Common myeloid progenitor, CD34-positive (primary cell): ENCODE measurements at regions not wholly inside any gene's neighbourhood (a gene's known extent, or its start where the extent isn't known, plus 50 kb on each side); places are given as distances from the start of the nearest gene placed in this dataset.
A peak's percentile ranks its signal among the peaks of the same experiment; 100 is the strongest.

ENCODE experiments used
- CTCF ChIA-PET: fragments of 350-600 bp; sonication (Branson Sonifier 250); formaldehyde crosslinking; loops from one replicate; lab custom pipeline; 2021; ENCODE audit warnings: antibody characterized with exemption; lab: Charles Lee
- POLR2A ChIA-PET: fragments of 350-600 bp; sonication (Branson Sonifier 250); formaldehyde crosslinking; loops from one replicate; lab custom pipeline; 2021; ENCODE audit warnings: antibody characterized with exemption; lab: Charles Lee
- DNase-seq, 3 donors: peaks; one replicate each; pipeline versions ENCODE4 v3.0.0 to v3.0.0-alpha.2; 2013
- H3K27ac ChIP-seq, 2 experiments: 1 replicate in 1 of 2; 2 replicates in 1 of 2; pipeline ENCODE4 v1.7.0; 2013; ENCODE audit warnings: inconsistent platforms in 2 of 2, low read length in 2 of 2, mild to moderate bottlenecking in 2 of 2, low read depth in 1 of 2, moderate library complexity in 1 of 2; ENCODE audit not compliant: severe bottlenecking in 2 of 2, insufficient read depth in 1 of 2, poor library complexity in 1 of 2
- H3K27me3 ChIP-seq, 5 experiments: replicated peaks in 2 of 5; 1 replicate in 3 of 5; 2 replicates in 2 of 5; pipeline versions ENCODE4 v1.6.1 to v1.7.0; 2013; ENCODE audit warnings: low read length in 4 of 5, mild to moderate bottlenecking in 2 of 5, moderate library complexity in 2 of 5, inconsistent platforms in 1 of 5; ENCODE audit not compliant: insufficient read depth in 5 of 5, control insufficient read depth in 4 of 5
- H3K36me3 ChIP-seq, 4 experiments: 1 replicate in 2 of 4; 2 replicates in 2 of 4; pipeline versions ENCODE4 v1.6.1 to v1.7.0; 2013; ENCODE audit warnings: low read length in 3 of 4, control low read depth in 1 of 4, mild to moderate bottlenecking in 1 of 4; ENCODE audit not compliant: control insufficient read depth in 4 of 4, insufficient read depth in 4 of 4
- H3K4me1 ChIP-seq, 4 experiments: 1 replicate in 3 of 4; 2 replicates in 1 of 4; pipeline versions ENCODE4 v1.6.1 to v1.7.1; 2013; ENCODE audit warnings: low read length in 3 of 4, mild to moderate bottlenecking in 3 of 4, control low read depth in 1 of 4, inconsistent platforms in 1 of 4, moderate library complexity in 1 of 4; ENCODE audit not compliant: control insufficient read depth in 4 of 4, insufficient read depth in 4 of 4; ENCODE audit errors: control extremely low read depth in 1 of 4
- H3K4me3 ChIP-seq, 7 experiments: 1 replicate in 4 of 7; 2 replicates in 3 of 7; pipeline versions ENCODE4 v1.5.1 to v1.7.0; 2013; ENCODE audit warnings: mild to moderate bottlenecking in 7 of 7, low read length in 6 of 7, moderate library complexity in 6 of 7, inconsistent platforms in 2 of 7, low read depth in 2 of 7, control low read depth in 1 of 7; ENCODE audit not compliant: insufficient read depth in 4 of 7, control insufficient read depth in 1 of 7; ENCODE audit errors: extremely low read depth in 1 of 7
- H3K9me3 ChIP-seq, 5 experiments: 1 replicate in 4 of 5; 2 replicates in 1 of 5; pipeline versions ENCODE4 v1.6.1 to v1.7.1; 2013; ENCODE audit warnings: low read length in 4 of 5, mild to moderate bottlenecking in 2 of 5, inconsistent platforms in 1 of 5, low read depth in 1 of 5, moderate library complexity in 1 of 5; ENCODE audit not compliant: control insufficient read depth in 4 of 5, insufficient read depth in 2 of 5; ENCODE audit errors: control extremely low read depth in 1 of 5
- WGBS: methylation state at CpG from one replicate; pipeline ENCODE4 v1.1.5; 2013; ENCODE audit not compliant: insufficient coverage; 5-methylcytosine and 5-hydroxymethylcytosine counted together

DNA sequence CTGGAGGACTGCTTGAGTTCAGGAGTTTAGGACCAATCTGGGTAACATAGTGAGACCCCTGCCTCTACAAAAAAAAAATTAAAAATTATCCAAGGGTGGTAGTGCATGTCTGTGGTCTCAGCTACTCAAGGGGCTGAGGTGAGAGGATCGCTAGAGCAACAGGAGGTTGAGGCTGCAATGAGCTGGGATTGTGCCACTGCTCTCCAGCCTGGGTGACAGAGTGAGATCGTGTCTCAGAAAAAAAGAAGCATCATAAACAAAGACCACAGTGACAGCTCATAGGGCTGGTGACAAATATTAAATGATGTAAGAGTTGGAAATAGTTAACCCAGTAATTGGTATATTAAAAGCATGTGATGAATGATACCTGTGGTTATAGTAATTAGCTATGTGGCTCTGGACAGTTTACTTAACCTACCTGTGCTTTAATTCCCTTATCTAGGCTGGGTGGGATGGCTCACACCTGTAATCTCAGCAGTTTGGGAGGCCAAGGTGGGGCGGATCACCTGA lies 68.0 kb downstream of the GSC start:
- Histone ChIP-seq H3K4me1 (no peaks in the 10 kb centered on the region), H3K27ac (no peak overlapping the region), H3K4me3 (no peak overlapping the region), H3K9me3 (no peaks in the 10 kb centered on the region), H3K27me3 (peaks cover 0 to 9% (median 0%) of the 10 kb centered on the region in 5 experiments), H3K36me3 (no peaks in the 10 kb centered on the region)
- DNase-seq, result no peak
- ChIA-PET CTCF (interaction anchor here (0.6 kb wide), 1 partner anchor 1574 kb away, joined by 3 read pairs; no protein-coding TSS in a partner anchor), POLR2A (no interaction called here)
- 86% methylated on average over 2 of the region's 3 CpGs for WGBS

- no peak overlapping the region for H3K27ac ChIP-seq
- H3K27me3 ChIP-seq, result peaks cover 0 to 9% (median 0%) of the 10 kb centered on the region in 5 experiments
- H3K9me3 ChIP-seq, result no peaks in the 10 kb centered on the region
- ChIA-PET POLR2A (no interaction called here), CTCF (no interaction called here)
- no peak for DNase-seq
- no peak overlapping the region for H3K4me3 ChIP-seq
- H3K4me1 ChIP-seq, result no peaks in the 10 kb centered on the region
- WGBS, result 59% methylated on average over 8 of the region's 8 CpGs
- H3K36me3 ChIP-seq, result no peaks in the 10 kb centered on the region
These were observed 69.6 kb downstream of the GSC start for GRCh38 chr14:94700336-94700735.

DNA sequence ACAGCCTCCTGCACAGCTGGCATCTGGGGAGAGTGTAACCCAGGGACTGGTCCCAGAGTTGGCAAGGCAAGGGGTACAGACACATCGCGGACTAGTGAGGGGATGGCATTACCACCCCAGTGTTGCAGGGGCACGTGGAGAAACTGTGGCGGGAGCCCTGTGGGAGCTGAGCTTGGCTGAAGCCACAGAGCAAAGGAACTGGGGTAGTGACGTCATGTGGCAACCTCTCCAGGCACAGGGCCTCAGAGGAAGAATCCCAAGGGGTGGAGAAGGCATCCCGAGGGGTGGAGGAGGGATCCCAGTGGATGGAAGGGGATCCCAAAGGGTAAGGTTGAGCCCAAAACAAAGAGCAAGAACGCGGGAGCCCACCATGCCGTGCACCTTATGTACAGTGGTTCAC lies 70.1 kb downstream of the GSC start:
- WGBS, result 63% methylated on average over 9 of the region's 9 CpGs
- CTCF ChIA-PET, result no interaction called here

DNA sequence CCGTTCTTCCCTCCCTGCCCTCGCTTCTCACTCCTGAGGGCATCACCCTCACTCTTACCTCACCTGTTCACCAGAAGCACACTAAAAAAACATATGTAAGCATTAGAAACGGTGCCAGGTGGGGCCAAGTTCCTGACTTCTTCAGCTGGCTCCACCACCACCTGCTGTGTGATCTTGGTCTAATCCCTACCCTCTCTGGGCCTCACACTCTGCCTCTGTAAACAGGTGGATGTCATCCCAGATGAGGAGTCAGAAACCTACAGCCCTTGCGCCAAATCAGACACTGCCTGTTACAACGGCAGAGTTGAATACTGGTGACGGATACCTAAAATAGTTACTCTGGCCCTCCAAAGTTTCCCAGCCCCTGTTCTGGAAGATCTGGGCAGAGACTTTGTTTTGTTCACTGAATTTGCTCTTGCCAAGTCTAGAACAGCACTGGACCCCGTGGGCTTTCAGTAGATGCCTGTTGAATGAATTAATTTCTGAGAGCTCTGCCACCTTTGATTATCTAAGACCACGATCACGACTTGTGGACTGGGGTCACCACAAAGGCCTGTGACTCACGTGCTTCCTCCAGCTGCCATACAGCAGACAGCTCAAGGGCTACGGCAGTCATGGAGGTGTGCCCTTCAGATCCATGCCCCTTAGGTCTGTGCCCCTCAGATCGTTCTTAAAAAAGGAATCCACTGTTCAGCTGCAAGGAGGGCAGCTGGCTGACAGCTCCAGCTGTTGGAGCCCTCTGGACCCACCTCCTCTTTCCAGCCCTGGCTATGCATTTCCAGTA lies 71.9 kb downstream of the GSC start:
- H3K9me3 ChIP-seq, result no peaks in the 10 kb centered on the region
- H3K4me1 ChIP-seq, result no peaks in the 10 kb centered on the region
- CTCF ChIA-PET, result interaction anchor here (0.6 to 1.9 kb wide), 3 partner anchors 8 to 665 kb away, joined by 3 to 7 read pairs (median 3); no protein-coding TSS in a partner anchor
- peaks cover 0 to 9% (median 0%) of the 10 kb centered on the region in 5 experiments for H3K27me3 ChIP-seq
- POLR2A ChIA-PET, result no interaction called here
- 54% methylated on average over 12 of the region's 12 CpGs for WGBS
- no peaks in the 10 kb centered on the region for H3K36me3 ChIP-seq
- DNase-seq, result peak; percentile 18 to 59 (median 55)
- H3K27ac ChIP-seq, result no peak overlapping the region
- H3K4me3 ChIP-seq, result no peak overlapping the region

More for the DNA sequence above, 70.1 kb downstream of the GSC start:
- no peak overlapping the region for H3K4me3 ChIP-seq
- no peak for DNase-seq
- H3K27ac ChIP-seq, result no peak overlapping the region
- no peaks in the 10 kb centered on the region for H3K4me1 ChIP-seq
- POLR2A ChIA-PET, result no interaction called here
- no peaks in the 10 kb centered on the region for H3K36me3 ChIP-seq
- H3K9me3 ChIP-seq, result no peaks in the 10 kb centered on the region
- H3K27me3 ChIP-seq, result peaks cover 0 to 9% (median 0%) of the 10 kb centered on the region in 5 experiments

DNA sequence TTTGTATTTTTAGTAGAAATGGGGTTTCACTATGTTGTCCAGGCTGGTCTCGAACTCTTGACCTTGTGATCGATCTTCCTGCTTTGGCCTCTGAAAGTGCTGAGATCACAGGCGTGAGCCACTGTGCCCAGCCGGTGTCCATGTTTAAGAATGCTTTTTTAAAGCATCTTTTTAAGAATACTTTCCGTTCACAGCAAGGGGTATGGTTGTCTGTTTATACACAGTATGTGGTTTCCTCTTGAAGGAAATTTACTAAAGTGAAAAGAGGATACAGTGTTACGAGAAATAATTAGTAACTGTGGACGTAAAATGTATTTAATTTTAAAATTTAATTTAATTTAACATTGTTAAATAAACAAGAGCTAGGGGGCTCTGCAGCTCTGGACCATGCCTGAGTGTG lies 73.4 kb downstream of the GSC start:
- POLR2A ChIA-PET, result no interaction called here
- CTCF ChIA-PET, result no interaction called here
- no peak for DNase-seq
- Histone ChIP-seq H3K4me1 (no peaks in the 10 kb centered on the region), H3K36me3 (no peaks in the 10 kb centered on the region), H3K9me3 (no peaks in the 10 kb centered on the region), H3K27me3 (peaks cover 0 to 10% (median 0%) of the 10 kb centered on the region in 5 experiments), H3K27ac (no peak overlapping the region), H3K4me3 (no peak overlapping the region)
- 100% methylated on average over 2 of the region's 7 CpGs for WGBS

DNA sequence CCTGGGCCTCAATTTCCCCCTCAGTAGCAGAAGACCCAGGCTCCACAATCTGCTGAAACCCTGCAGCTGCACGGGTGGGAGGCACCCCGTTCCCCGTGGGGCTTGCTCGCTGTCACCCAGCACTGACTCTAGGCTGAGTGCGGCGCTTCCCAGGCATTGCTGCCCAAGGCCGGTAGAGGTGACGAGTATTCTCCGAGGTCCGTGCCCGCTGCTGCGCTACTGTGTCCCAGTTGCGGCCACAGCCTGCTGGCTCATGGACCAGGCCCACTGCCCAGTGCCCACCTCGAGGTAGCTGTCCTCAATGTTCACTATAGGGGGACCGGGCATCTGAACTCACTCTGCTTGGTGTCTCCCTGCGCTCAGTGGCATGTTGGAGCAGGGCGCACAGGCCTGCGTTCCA lies 74.7 kb downstream of the GSC start:
- peaks cover 0 to 19% (median 0%) of the 10 kb centered on the region in 5 experiments for H3K27me3 ChIP-seq
- H3K4me1 ChIP-seq, result peaks cover 0 to 3% (median 0%) of the 10 kb centered on the region in 4 experiments
- no peak overlapping the region for H3K4me3 ChIP-seq
- POLR2A ChIA-PET, result no interaction called here
- no peak overlapping the region for H3K27ac ChIP-seq
- DNase-seq, result no peak
- CTCF ChIA-PET, result no interaction called here
- H3K9me3 ChIP-seq, result no peaks in the 10 kb centered on the region
- WGBS, result 97% methylated on average over 14 of the region's 18 CpGs
- H3K36me3 ChIP-seq, result no peaks in the 10 kb centered on the region

GRCh38 chr14:94691660-94692034 lies 78.3 kb downstream of the GSC start:
- 95% methylated on average over 3 of the region's 7 CpGs for WGBS
- H3K4me1 ChIP-seq, result peaks cover 0 to 10% (median 0%) of the 10 kb centered on the region in 4 experiments
- H3K4me3 ChIP-seq, result no peak overlapping the region
- CTCF ChIA-PET, result interaction anchor here (1.6 to 2.0 kb wide), 3 partner anchors 12 to 409 kb away, joined by 5 to 10 read pairs (median 5); no protein-coding TSS in a partner anchor
- H3K36me3 ChIP-seq, result no peaks in the 10 kb centered on the region
- no peak for DNase-seq
- H3K9me3 ChIP-seq, result no peaks in the 10 kb centered on the region
- H3K27me3 ChIP-seq, result peaks cover 0 to 21% (median 2%) of the 10 kb centered on the region in 5 experiments
- POLR2A ChIA-PET, result no interaction called here
- H3K27ac ChIP-seq, result no peak overlapping the region
